ENCODE measurements at regions not wholly inside any gene's neighbourhood (a gene's known extent, or its start where the extent isn't known, plus 50 kb on each side); places are given as distances from the start of the nearest gene placed in this dataset.

- H3K4me1 Mint-ChIP-seq (ENCODE audit: low read depth), result peaks cover 86% of the 10 kb centered on the region
- H3K36me3 ChIP-seq (ENCODE audit: insufficient read depth, low read length), result no peaks in the 10 kb centered on the region
- H3K36me3 Mint-ChIP-seq (ENCODE audit: low read depth), result no peaks in the 10 kb centered on the region
- ChIA-PET CTCF (no interaction called here), POLR2A (interaction anchor here (0.7 to 1.2 kb wide), 2 partner anchors 10 to 55 kb away, joined by 3 read pairs; no protein-coding TSS in a partner anchor)
- TF ChIP-seq CTCF (IDR thresholded peaks at IDR 0.05), result no peak
- intact Hi-C loops (cut with DNase I, micrococcal nuclease), result no loop called here
- no peak for ATAC-seq (ENCODE audit: poor library complexity)
- H3K4me3 ChIP-seq (ENCODE audit: low read length), result no peak overlapping the region
- H3K27me3 ChIP-seq (ENCODE audit: control insufficient read depth in 1 of 2, insufficient read depth in 2 of 2, low read length in 2 of 2), result no peaks in the 10 kb centered on the region
- no peaks in the 10 kb centered on the region for H3K9me3 Mint-ChIP-seq
- peak overlapping the region; percentile 13 for H3K27ac Mint-ChIP-seq
- peaks cover 53% of the 10 kb centered on the region for H3K4me1 ChIP-seq (ENCODE audit: insufficient read depth, low read length)
- no peak overlapping the region for H3K27ac ChIP-seq (ENCODE audit: low read depth in 1 of 2, low read length in 2 of 2)
- H3K4me3 Mint-ChIP-seq, result peak overlapping the region; percentile 56
- DNase-seq, result peak in 1 of 14 experiments; percentile 22
- H3K27me3 Mint-ChIP-seq, result no peaks in the 10 kb centered on the region
- H3K9me3 ChIP-seq (ENCODE audit: control insufficient read depth in 1 of 2, insufficient read depth in 1 of 2, low read length in 2 of 2), result no peaks in the 10 kb centered on the region
Measured at GRCh38 chr5:56326116-56326515, 93.0 kb upstream of the ANKRD55 start.

GRCh38 chr5:56325039-56325438 lies 91.9 kb upstream of the ANKRD55 start:
- Mint-ChIP-seq H3K36me3 (ENCODE audit: low read depth) (no peaks in the 10 kb centered on the region), H3K4me1 (ENCODE audit: low read depth) (peaks cover 75% of the 10 kb centered on the region), H3K4me3 (no peak overlapping the region), H3K9me3 (no peaks in the 10 kb centered on the region), H3K27ac (no peak overlapping the region), H3K27me3 (no peaks in the 10 kb centered on the region)
- no peak for TF ChIP-seq CTCF (IDR thresholded peaks at IDR 0.05)
- Histone ChIP-seq H3K27me3 (ENCODE audit: control insufficient read depth in 1 of 2, insufficient read depth in 2 of 2, low read length in 2 of 2) (no peaks in the 10 kb centered on the region), H3K9me3 (ENCODE audit: control insufficient read depth in 1 of 2, insufficient read depth in 1 of 2, low read length in 2 of 2) (no peaks in the 10 kb centered on the region), H3K36me3 (ENCODE audit: insufficient read depth, low read length) (no peaks in the 10 kb centered on the region), H3K4me3 (ENCODE audit: low read length) (no peak overlapping the region), H3K27ac (ENCODE audit: low read depth in 1 of 2, low read length in 2 of 2) (no peak overlapping the region), H3K4me1 (ENCODE audit: insufficient read depth, low read length) (peaks cover 47% of the 10 kb centered on the region)
- ATAC-seq (ENCODE audit: poor library complexity) (no peak), DNase-seq (no peak)
- ChIA-PET CTCF (no interaction called here), POLR2A (interaction anchor here (0.7 kb wide), 1 partner anchor 10 kb away, joined by 4 read pairs; no protein-coding TSS in a partner anchor)
- intact Hi-C loops (cut with DNase I, micrococcal nuclease), result no loop called here

GRCh38 chr5:56323505-56323904 lies 90.4 kb upstream of the ANKRD55 start:
- H3K27ac ChIP-seq (ENCODE audit: low read depth in 1 of 2, low read length in 2 of 2), result no peak overlapping the region
- ChIA-PET CTCF (interaction anchor here (0.8 to 1.6 kb wide), 2 partner anchors 52 to 515 kb away, joined by 3 to 4 read pairs; no protein-coding TSS in a partner anchor), POLR2A (interaction anchor here (1.1 kb wide), 1 partner anchor 156 kb away, joined by 7 read pairs; no protein-coding TSS in a partner anchor)
- H3K27ac Mint-ChIP-seq, result no peak overlapping the region
- ATAC-seq (ENCODE audit: poor library complexity) (no peak), DNase-seq (peak in 6 of 14 experiments; percentile 6 to 53 (median 18))
- no peaks in the 10 kb centered on the region for H3K9me3 Mint-ChIP-seq
- no peaks in the 10 kb centered on the region for H3K9me3 ChIP-seq (ENCODE audit: control insufficient read depth in 1 of 2, insufficient read depth in 1 of 2, low read length in 2 of 2)
- no peaks in the 10 kb centered on the region for H3K27me3 ChIP-seq (ENCODE audit: control insufficient read depth in 1 of 2, insufficient read depth in 2 of 2, low read length in 2 of 2)
- H3K4me3 Mint-ChIP-seq, result no peak overlapping the region
- H3K36me3 Mint-ChIP-seq (ENCODE audit: low read depth), result no peaks in the 10 kb centered on the region
- no peak overlapping the region for H3K4me3 ChIP-seq (ENCODE audit: low read length)
- H3K36me3 ChIP-seq (ENCODE audit: insufficient read depth, low read length), result no peaks in the 10 kb centered on the region
- peaks cover 64% of the 10 kb centered on the region for H3K4me1 Mint-ChIP-seq (ENCODE audit: low read depth)
- intact Hi-C loops (cut with DNase I, micrococcal nuclease), result no loop called here
- no peaks in the 10 kb centered on the region for H3K27me3 Mint-ChIP-seq
- TF ChIP-seq CTCF (IDR thresholded peaks at IDR 0.05), result no peak
- peaks cover 35% of the 10 kb centered on the region for H3K4me1 ChIP-seq (ENCODE audit: insufficient read depth, low read length)

Measured in CD4-positive, alpha-beta T cell (primary cell).